B cell (primary cell): ENCODE measurements at regions not wholly inside any gene's neighbourhood (a gene's known extent, or its start where the extent isn't known, plus 50 kb on each side); places are given as distances from the start of the nearest gene placed in this dataset.
"Not testable (repeated sequence)": the region's sequence is repeated elsewhere in the genome, so short reads cannot be mapped to it uniquely, and the experiment has no call there.

Source experiments
- ATAC-seq: fragments of 200-7000 bp; cut with Tn5 transposase; one replicate; pipeline ENCODE4 v1.10.0; 2021; ENCODE audit warnings: low read depth, mild to moderate bottlenecking, moderate number of reproducible peaks, moderate library complexity
- CTCF ChIA-PET: fragments of 350-600 bp; sonication (Branson Sonifier 250); formaldehyde crosslinking; loops from one replicate; lab custom pipeline; 2021; ENCODE audit warnings: antibody characterized with exemption, inconsistent platforms; lab: Charles Lee
- POLR2A ChIA-PET: fragments of 350-600 bp; sonication (Branson Sonifier 250); formaldehyde crosslinking; loops from one replicate; lab custom pipeline; 2021; ENCODE audit warnings: antibody characterized with exemption; lab: Charles Lee
- DNase-seq: peaks from one replicate; pipeline ENCODE4 v3.0.0; 2013
- H2AFZ ChIP-seq: 2 replicates; pipeline ENCODE4 v1.6.1; 2012; ENCODE audit warnings: mild to moderate bottlenecking, low read depth, low read length; ENCODE audit not compliant: insufficient read depth, poor library complexity, severe bottlenecking
- H3K27ac ChIP-seq, 2 donors: 1 replicate in 1 of 2; 2 replicates in 1 of 2; pipeline ENCODE4 v1.5.1; 2012 to 2013; ENCODE audit warnings: low read length in 2 of 2, mild to moderate bottlenecking in 2 of 2, moderate library complexity in 1 of 2
- H3K27me3 ChIP-seq, 4 experiments: fragments of 200-600 bp in 1 of 4; sonication (generic) in 1 of 4; replicated peaks in 1 of 4; 1 replicate in 2 of 4; 2 replicates in 2 of 4; pipeline versions ENCODE4 v1.6.1 to v1.7.0; 2013 to 2016; ENCODE audit warnings: low read length in 3 of 4, mild to moderate bottlenecking in 2 of 4, mixed read lengths in 1 of 4, moderate library complexity in 1 of 4; ENCODE audit not compliant: insufficient read depth in 4 of 4, control insufficient read depth in 3 of 4; ENCODE audit errors: control extremely low read depth in 1 of 4
- H3K36me3 ChIP-seq, 2 experiments: replicated peaks in 1 of 2; 1 replicate in 1 of 2; 2 replicates in 1 of 2; pipeline versions ENCODE4 v1.6.1 to v1.7.1; 2013; ENCODE audit warnings: low read length in 1 of 2; ENCODE audit not compliant: insufficient read depth in 2 of 2, control insufficient read depth in 1 of 2; ENCODE audit errors: control extremely low read depth in 1 of 2, extremely low read depth in 1 of 2
- H3K4me1 ChIP-seq, 2 donors: fragments of 200-600 bp in 1 of 2; sonication (generic) in 1 of 2; 1 replicate in 1 of 2; 2 replicates in 1 of 2; pipeline versions ENCODE4 v1.5.1 to v1.6.1; 2013 to 2017; ENCODE audit warnings: low read length in 2 of 2; ENCODE audit not compliant: control insufficient read depth in 2 of 2, insufficient read depth in 2 of 2
- H3K4me2 ChIP-seq: replicated peaks from 2 replicates; pipeline ENCODE3; 2012; ENCODE audit warnings: mild to moderate bottlenecking, low read depth, low read length; ENCODE audit not compliant: poor library complexity, severe bottlenecking
- H3K4me3 ChIP-seq, 5 experiments: fragments of 200-600 bp in 1 of 5; sonication (generic) in 1 of 5; 1 replicate in 3 of 5; 2 replicates in 2 of 5; pipeline versions ENCODE4 v1.5.1 to v1.7.0; 2011 to 2016; ENCODE audit warnings: low read length in 4 of 5, mild to moderate bottlenecking in 4 of 5, low read depth in 2 of 5, control low read depth in 1 of 5, moderate library complexity in 1 of 5; ENCODE audit not compliant: insufficient read depth in 1 of 5; ENCODE audit errors: control extremely low read depth in 1 of 5, extremely low read depth in 1 of 5
- H3K79me2 ChIP-seq: fragments of 200-600 bp; sonication (generic); one replicate; pipeline ENCODE4 v1.6.0; 2016; ENCODE audit warnings: low read length; ENCODE audit not compliant: control insufficient read depth, insufficient read depth
- H3K9ac ChIP-seq: fragments of 200-600 bp; sonication (generic); 2 replicates; pipeline ENCODE4 v1.6.1; 2017; ENCODE audit warnings: mild to moderate bottlenecking, low read length, moderate library complexity
- H3K9me3 ChIP-seq, 3 donors: one replicate each; pipeline versions ENCODE4 v1.6.1 to v1.7.1; 2013; ENCODE audit warnings: low read length in 2 of 3; ENCODE audit not compliant: control insufficient read depth in 2 of 3, insufficient read depth in 1 of 3; ENCODE audit errors: control extremely low read depth in 1 of 3
- H4K20me1 ChIP-seq: 2 replicates; pipeline ENCODE4 v1.6.0; 2012; ENCODE audit warnings: mild to moderate bottlenecking, low read length; ENCODE audit not compliant: insufficient read depth, control insufficient read depth, poor library complexity, severe bottlenecking
- H3K27ac Mint-ChIP-seq: one replicate; pipeline ENCODE4 v1.8.0; 2021; ENCODE audit warnings: mixed read lengths
- H3K27me3 Mint-ChIP-seq: one replicate; pipeline ENCODE4 v1.8.0; 2021; ENCODE audit warnings: mixed read lengths
- H3K4me1 Mint-ChIP-seq: one replicate; pipeline ENCODE4 v1.8.0; 2021; ENCODE audit warnings: mixed read lengths
- H3K4me3 Mint-ChIP-seq: one replicate; pipeline ENCODE4 v1.8.0; 2021; ENCODE audit warnings: mixed read lengths
- H3K9me3 Mint-ChIP-seq: one replicate; pipeline ENCODE4 v1.8.0; 2022; ENCODE audit warnings: mixed read lengths; ENCODE audit not compliant: insufficient read depth
- WGBS: methylation state at CpG from one replicate; pipeline ENCODE4 v1.1.5; 2013; ENCODE audit warnings: missing lambda C conversion rate; ENCODE audit not compliant: insufficient coverage; 5-methylcytosine and 5-hydroxymethylcytosine counted together
- intact Hi-C: fragments of 100-400 bp; cut with micrococcal nuclease; formaldehyde crosslinking; loops from one replicate; pipeline ENCODE4 v1.10.0; 2022

DNA sequence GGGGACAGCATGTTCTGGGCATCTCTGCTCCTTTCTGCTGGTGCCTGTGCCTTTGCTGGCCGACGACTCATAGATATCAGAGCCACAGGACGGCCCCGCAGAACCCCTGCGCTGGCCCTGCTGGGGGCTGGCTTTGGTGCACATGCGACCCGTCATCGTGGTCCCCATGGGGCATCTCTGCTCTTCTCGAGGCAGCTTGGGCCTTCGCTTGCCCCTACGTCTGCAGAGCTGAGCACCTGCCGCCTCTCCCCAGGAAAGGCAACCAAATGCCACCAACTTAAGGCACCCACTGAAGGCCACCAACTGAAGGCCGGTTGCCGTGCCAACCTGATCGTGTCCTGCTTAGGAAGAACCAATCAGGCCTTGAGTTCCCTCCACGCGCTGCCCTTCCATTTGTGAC, 153.1 kb downstream of the FOXD4L6 start:
- H3K9me3 ChIP-seq, intact Hi-C loops, H3K4me1 ChIP-seq, H3K9me3 Mint-ChIP-seq, H4K20me1 ChIP-seq, H3K36me3 ChIP-seq, H3K4me3 ChIP-seq, H3K4me3 Mint-ChIP-seq, ATAC-seq, CTCF ChIA-PET, H3K4me2 ChIP-seq, DNase-seq, H3K27ac Mint-ChIP-seq, H3K4me1 Mint-ChIP-seq, H2AFZ ChIP-seq, POLR2A ChIA-PET, H3K27ac ChIP-seq, H3K9ac ChIP-seq, H3K79me2 ChIP-seq, H3K27me3 ChIP-seq, H3K27me3 Mint-ChIP-seq: not testable (repeated sequence)
- 96% methylated on average over 13 of the region's 17 CpGs for WGBS

DNA sequence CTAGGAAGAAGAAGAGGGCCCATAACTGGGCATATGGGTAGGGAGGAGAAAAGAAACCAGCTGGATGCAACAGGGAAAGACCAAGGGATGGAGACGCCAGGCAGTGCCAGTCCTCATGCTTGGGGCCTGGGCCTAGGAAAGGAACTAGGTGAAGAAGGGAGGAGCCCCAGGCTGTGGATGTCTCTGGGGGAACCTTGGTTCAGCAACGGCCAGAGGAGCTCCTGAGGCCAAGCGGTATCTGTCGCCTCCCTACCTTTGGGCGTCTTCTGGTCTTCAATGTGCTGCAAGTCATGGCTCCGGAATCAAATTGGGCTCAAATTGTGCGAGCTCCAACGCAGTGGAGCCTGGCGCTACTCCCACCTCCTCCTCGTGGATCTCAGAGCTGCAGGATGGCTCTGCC, 153.6 kb downstream of the FOXD4L6 start:
- ATAC-seq, H3K4me2 ChIP-seq, H3K27me3 Mint-ChIP-seq, POLR2A ChIA-PET, H3K27ac ChIP-seq, intact Hi-C loops, H3K4me3 ChIP-seq, H3K9me3 Mint-ChIP-seq, H3K27ac Mint-ChIP-seq, CTCF ChIA-PET, DNase-seq, H3K9me3 ChIP-seq, H4K20me1 ChIP-seq, H2AFZ ChIP-seq, H3K4me1 Mint-ChIP-seq, H3K4me1 ChIP-seq, H3K4me3 Mint-ChIP-seq, H3K36me3 ChIP-seq, H3K79me2 ChIP-seq, H3K27me3 ChIP-seq, H3K9ac ChIP-seq: not testable (repeated sequence)
- 80% methylated on average over 3 of the region's 10 CpGs for WGBS

DNA sequence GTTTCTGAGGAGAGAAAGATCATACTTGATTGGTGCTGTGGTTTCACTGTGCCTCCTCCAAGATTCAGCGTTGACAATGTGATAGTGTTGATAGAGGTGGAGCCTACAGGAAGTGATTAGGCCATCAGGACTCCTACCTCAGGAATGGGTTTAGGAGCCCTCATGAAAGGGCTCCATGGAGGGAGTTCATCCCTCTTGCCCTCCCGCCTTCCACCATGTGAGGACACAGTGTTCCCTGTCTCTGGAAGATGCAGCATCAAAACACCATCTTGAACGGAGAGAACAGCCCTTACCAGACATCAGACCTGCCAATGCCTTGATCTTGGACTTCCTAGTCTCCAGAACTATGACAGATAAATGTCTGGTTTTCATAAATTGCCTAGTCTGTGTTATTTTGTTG, 156.7 kb downstream of the FOXD4L6 start:
- WGBS, result no CpG with 5 or more reads among the region's 3 CpGs
- H3K9me3 ChIP-seq, H3K4me2 ChIP-seq, H3K27ac Mint-ChIP-seq, H3K36me3 ChIP-seq, H3K4me1 ChIP-seq, CTCF ChIA-PET, H4K20me1 ChIP-seq, H3K4me3 Mint-ChIP-seq, ATAC-seq, DNase-seq, H3K9ac ChIP-seq, POLR2A ChIA-PET, H3K27me3 ChIP-seq, intact Hi-C loops, H3K4me3 ChIP-seq, H3K79me2 ChIP-seq, H3K4me1 Mint-ChIP-seq, H3K9me3 Mint-ChIP-seq, H3K27me3 Mint-ChIP-seq, H3K27ac ChIP-seq, H2AFZ ChIP-seq: not testable (repeated sequence)
